SK-N-SH treated with all-trans-retinoic acid at 6 μM for 48 hours (cell line): ENCODE measurements at regions not wholly inside any gene's neighbourhood (a gene's known extent, or its start where the extent isn't known, plus 50 kb on each side); places are given as distances from the start of the nearest gene placed in this dataset.

Experiments used
- ARNTL ChIP-seq: fragments of 450-650 bp; formaldehyde crosslinking; IDR thresholded peaks from 2 replicates; pipeline ENCODE4 v1.5.0; 2020; ENCODE audit warnings: low read depth, mild to moderate bottlenecking, moderate library complexity, borderline replicate concordance
- CREB5 ChIP-seq: fragments of 250-450 bp; sonication (Bioruptor Pico); IDR thresholded peaks from 2 replicates; pipeline ENCODE4 v1.5.1; 2020; ENCODE audit warnings: low read depth, mild to moderate bottlenecking, moderate library complexity
- ESRRG ChIP-seq: fragments of 250-450 bp; sonication (Bioruptor Pico); IDR thresholded peaks from 2 replicates; pipeline ENCODE4 v1.6.1; 2021; ENCODE audit warnings: mild to moderate bottlenecking
- OSR1 ChIP-seq: fragments of 250-450 bp; sonication (Bioruptor Pico); IDR thresholded peaks from 2 replicates; pipeline ENCODE4 v1.8.0; 2022; ENCODE audit warnings: moderate library complexity, mild to moderate bottlenecking, inconsistent platforms
- PPARA ChIP-seq: fragments of 250-450 bp; sonication (Bioruptor Pico); IDR thresholded peaks from 2 replicates; pipeline ENCODE4 v1.5.0; 2020; ENCODE audit warnings: mild to moderate bottlenecking, borderline replicate concordance
- ZFP3 ChIP-seq: fragments of 250-450 bp; sonication (Bioruptor Pico); IDR thresholded peaks from 2 replicates; pipeline ENCODE4 v1.5.0; 2020; ENCODE audit warnings: mild to moderate bottlenecking, moderate library complexity
- ZFP30 ChIP-seq: fragments of 450-650 bp; formaldehyde crosslinking; IDR thresholded peaks from 2 replicates; pipeline ENCODE4 v1.5.0; 2022; ENCODE audit warnings: mild to moderate bottlenecking, moderate library complexity

- TF ChIP-seq CREB5 (CRISPR knock-in tag) (no peak), ARNTL (CRISPR knock-in tag) (no peak), ZFP3 (CRISPR knock-in tag) (no peak), OSR1 (CRISPR knock-in tag) (no peak), ZFP30 (CRISPR knock-in tag) (no peak), PPARA (CRISPR knock-in tag) (no peak), ESRRG (CRISPR knock-in tag) (no peak)
Observed at GRCh38 chrX:69285401-69285877, 120.2 kb upstream of the PJA1 start.
